NCI-H345 treated with DMSO at 0.1 percent for 48 hours (cell line): ENCODE measurements at regions not wholly inside any gene's neighbourhood (a gene's known extent, or its start where the extent isn't known, plus 50 kb on each side); places are given as distances from the start of the nearest gene placed in this dataset.
A peak's percentile ranks its signal among the peaks of the same experiment; 100 is the strongest.
"Not testable (repeated sequence)": the region's sequence is repeated elsewhere in the genome, so short reads cannot be mapped to it uniquely, and the experiment has no call there.

Source experiments
- DNase-seq: peaks from one replicate; lab custom pipeline; 2025; ENCODE audit not compliant: unreplicated experiment; lab: John Stamatoyannopoulos, UW

DNA sequence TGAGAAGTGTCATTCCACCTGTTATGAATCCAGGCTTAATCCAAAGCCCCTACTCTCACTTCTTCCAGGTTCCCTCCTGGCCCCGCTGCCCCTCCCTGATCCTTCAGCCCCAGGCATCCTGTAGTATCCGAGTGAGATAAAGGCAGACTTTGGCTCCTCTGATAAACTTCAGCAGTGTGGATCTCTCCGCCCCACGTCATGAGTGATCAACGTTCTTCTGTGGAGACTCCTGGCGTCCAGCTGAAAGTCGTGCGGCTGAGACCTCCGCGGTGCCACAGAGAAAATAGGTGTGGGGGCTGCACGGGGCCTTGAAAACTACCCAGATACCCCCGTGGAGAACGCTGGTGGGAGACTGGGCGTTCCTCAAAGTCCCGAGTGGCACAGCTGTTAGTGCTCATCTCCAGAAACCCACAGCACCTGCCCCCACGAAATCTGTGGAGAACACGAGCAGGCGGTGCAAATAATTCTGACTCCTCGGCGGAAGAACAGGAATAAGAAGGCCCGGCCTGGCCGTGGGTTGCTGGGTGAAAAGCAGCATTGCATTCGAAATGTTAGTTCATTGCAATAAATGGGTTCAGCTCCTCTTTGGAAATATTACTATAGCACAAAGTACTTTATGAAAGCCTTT is 180.0 kb upstream of the RGS6 start:
- no peak for DNase-seq

DNA sequence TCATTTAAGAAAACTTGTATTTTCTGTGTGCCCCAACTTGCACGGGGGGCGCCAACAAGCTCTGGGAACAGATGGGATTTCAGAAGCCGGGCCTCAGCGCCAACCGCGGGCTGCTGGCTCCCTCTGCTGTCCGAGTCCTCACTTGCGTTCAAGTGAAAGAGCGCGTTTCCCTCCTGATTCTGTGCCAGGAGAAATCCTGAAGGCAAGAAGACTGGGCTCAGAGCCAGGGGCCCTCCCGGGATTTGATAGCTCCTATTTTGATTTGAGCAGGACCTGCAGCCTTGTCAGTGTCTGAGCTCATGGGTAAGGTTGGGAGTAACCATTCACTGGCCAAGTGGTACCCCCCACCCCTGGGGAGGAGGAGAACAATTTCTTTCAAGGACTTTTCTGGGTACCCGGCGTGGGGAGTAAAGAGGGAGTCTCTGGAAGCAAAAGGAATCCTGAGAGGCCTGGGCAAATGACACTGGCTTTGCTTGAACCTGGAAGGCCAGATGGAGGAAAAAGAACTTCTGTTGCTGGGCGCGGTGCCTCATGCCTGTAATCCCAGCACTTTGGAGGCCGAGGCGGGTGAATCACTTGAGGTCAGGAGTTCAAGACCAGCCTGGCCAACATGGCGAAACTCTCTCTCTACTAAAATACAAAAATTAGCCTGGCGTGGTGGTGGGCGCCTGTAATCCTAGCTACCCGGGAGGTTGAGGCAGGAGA is 179.0 kb upstream of the RGS6 start:
- peak; percentile 96 for DNase-seq

DNA sequence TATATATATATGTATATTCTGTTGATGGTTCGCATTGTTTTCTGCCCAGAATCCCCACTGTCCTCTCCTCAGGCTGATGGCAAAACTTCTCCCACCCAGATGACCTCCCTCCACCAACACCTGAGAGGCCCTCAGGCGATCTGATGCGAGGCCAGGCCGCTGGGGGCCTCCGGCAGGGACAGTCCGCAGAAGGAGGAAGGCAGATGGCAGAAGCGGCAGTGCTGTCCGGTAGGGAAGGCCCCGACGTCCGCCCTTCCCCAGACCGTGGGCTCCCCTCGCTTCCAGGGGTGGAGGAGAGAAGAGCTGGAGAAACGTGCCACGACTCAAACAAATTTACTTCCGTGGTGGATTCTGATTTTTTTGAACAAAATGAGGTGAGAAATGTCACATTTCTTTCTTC is 178.3 kb upstream of the RGS6 start:
- no peak for DNase-seq

DNA sequence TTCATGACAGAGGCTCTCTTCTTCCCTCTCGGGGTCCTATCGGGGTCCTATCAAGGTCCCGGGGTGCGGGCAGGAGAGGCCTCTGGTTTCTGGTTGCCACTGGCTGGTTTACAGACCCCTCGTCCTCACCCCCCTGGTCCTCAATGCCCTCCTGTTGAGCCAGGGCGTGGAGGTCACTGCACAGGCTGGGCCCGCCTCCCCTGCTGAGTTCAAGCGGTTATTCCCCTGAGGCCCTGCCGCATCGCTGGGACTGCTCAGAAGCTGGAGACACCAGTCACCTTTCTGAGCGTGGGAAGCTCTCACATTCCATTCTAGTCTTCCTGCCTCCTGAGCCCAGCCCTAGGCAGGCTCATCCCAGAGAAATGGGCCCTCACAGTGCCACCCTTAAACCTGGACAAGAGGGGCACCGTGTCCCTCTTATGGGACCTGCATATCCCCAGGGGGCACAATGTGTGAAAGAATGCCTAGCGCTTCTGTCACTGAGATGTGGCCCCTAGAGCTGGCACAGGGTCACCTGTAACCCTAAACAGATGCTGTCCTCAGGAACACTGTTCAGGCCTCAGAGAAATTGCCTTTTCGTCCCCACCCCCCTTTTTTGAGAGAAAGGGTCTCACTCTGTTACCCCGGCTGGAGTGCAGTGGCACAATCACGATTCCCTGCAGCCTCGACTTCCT is 177.7 kb upstream of the RGS6 start:
- DNase-seq: no peak

DNA sequence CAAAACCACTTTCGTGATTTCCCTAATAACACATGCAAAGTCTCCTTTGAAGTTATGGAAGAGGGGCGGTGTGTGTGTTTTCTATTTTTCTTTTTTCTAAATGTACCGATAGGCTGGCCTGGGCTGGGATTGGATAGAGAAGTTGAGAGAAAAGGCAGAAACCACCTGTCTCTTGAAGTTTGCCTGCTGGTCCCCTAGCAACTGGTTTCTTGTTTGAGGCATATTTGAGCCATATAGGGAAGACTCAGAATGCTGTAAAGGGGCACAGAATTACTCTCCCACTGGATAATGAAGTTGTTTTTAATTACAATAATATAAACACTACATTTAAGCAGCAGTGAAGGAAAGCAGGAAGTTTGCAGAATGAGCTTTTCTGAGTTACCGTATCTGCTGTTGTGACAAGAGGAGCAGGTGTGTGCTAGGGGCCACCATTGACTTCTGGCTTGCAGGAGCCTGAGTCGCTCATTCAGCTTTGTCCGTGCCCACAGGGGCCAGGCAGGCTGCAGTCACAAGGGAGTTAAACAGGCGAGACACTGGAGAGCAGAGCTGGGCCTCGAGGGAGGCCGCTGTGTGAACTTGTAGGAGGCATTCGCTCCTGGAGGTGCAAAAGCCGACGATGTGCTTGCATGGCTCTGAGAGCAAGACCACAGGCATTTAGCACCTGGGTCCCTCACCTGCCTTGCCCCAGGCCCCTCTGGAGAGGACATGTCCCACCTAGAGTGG is 173.8 kb upstream of the RGS6 start:
- DNase-seq: no peak

DNA sequence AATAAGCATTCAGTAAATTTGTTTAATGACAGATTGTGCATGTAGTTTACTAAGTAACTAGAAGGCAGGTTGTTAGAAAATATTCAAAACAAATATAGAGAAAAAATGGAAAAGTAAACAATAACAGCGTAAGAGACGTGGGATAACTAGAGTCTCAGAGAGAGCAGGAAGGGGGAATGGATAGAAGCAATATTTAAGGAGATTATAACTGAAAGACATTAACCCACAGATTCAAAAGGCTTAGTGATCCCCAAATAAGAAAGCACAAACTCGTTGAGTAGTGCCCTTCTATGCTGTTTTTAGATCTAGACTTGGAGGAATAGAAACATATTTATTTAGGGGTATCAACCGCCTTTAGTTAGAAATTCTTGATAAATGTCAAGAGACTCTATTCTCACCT is 169.7 kb upstream of the RGS6 start:
- DNase-seq: no peak

DNA sequence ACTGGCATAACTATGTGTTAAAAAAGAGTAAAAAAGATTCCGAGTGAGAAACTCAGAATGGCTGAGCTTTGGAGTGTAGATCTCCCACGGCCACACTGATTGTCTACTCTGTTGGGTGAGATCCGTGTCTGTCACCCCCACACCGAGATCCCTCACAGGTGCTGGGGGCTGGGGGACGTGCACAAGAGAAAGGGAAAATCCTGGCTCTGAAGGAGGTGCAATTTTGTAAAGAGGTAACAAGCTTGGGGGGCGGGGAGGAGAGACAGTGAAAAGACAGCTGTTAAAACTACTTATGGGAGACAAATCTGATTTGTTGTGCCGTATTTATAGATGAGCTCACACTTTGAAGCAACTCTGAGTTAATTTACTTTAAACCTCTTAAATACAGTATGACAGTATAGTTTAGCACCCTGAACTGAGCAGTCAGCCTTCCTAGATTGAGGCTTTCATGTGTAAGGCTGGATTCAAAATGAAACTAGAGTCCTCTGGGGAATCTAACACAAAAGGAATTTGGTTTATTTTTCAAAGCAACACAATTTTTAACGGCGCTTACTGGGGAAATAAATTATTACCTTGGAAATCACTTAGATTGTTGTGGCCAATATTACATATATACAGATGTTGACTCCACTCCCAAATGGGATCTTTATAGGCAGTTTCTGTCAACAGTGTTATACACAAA is 167.4 kb upstream of the RGS6 start:
- DNase-seq: no peak

DNA sequence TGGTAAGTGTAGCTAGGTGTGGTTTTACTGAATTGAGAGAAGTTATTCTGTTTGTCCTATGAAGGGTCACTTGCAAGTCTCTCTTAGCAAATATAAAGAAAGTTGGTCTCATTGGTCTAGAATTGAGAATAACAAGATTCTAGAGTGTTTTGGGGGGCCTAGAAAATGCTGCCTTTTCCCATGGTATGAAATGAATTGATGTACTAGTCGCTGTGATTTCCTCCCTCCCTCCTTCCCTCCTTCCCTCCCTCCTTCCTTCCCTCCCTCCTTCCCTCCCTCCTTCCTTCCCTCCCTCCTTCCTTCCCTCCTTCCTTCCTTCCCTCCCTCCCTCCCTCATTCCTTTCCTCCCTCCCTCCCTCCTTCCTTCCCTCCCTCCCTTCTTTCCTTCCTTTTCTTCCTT is 166.7 kb upstream of the RGS6 start:
- DNase-seq: no peak

DNA sequence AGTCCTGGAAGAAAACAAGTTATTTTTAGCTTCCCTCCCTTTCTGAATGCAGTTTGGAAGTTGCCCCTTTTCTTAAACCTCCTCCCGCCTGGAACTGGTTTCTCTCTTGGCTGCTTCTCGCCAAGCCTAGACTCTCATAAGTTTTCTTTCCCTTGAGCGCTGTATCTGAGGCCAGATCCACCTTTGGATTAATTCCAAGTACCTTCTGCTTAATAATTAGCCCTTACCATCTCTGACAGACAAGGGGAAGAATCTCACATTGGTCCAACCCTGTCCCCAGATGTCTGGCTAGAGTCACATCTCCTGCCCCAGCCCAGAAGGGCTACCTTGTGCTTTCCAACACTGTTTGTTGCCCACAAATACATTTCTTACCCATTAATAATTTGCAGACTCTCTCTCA is 161.8 kb upstream of the RGS6 start:
- no peak for DNase-seq

DNA sequence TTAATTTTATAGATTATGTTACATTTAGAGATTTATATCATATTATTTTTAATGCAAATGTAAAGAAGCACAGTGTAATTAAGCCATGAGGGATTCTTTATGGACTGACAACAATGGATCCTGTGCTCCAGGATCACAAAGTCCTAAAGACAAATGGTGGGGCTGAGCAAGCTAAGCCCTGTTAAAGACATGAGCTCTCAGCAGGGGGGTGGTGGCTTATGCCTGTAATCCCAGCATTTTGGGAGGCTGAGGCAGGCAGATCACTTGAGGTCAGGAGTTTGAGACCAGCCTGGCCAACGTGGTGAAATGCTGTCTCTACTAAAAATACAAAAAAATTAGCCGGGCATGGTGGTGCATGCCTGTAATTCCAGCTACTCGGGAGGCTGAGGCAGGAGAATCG is 160.8 kb upstream of the RGS6 start:
- not testable (repeated sequence) for DNase-seq

DNA sequence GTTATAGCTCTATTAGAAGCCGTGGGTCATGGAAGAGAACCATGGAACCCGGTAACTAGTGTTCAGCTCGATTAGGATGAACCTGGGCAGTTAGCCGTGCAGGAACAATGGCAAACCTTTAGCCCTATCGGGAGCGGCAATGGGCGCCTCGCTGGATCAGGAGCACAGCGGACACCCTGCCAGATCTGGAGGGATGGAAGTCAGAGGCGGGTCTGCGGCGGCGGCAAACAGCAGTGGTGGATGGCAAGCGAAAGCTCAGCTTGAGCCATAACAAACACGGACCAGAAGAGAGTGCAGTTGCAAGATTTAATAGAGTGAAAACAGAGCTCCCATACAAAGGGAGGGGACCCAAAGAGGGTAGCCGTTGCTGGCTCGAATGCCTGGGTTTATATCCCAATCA is 160.2 kb upstream of the RGS6 start:
- DNase-seq: not testable (repeated sequence)

DNA sequence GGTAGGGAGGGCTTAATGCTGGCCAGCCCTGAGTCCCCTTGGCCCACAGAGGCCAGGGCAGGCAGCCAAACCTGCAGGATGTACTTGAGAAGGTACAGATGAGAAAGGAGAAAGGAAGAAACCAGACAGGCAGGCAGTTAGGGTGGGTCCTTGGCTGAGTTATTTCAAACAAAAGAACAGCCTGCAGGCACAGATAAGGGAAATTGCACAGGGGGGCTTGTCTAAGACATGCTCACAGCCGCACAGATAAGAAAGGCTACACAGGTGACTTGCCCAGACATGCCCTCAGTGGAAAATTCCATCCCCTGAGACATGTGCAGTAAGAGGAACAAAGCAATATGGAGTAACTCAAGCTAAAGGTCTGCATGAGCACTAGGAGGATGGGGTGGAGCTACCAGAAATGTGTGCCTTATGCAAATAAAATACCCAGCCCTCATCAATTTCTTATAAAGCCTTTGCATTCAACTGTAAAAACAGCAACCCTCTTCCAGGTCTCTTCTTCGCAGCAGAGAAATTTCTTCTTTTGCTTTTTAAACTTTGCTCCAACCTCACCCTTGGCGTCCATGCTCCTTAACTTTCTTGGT is 158.2 kb upstream of the RGS6 start:
- DNase-seq: no peak

DNA sequence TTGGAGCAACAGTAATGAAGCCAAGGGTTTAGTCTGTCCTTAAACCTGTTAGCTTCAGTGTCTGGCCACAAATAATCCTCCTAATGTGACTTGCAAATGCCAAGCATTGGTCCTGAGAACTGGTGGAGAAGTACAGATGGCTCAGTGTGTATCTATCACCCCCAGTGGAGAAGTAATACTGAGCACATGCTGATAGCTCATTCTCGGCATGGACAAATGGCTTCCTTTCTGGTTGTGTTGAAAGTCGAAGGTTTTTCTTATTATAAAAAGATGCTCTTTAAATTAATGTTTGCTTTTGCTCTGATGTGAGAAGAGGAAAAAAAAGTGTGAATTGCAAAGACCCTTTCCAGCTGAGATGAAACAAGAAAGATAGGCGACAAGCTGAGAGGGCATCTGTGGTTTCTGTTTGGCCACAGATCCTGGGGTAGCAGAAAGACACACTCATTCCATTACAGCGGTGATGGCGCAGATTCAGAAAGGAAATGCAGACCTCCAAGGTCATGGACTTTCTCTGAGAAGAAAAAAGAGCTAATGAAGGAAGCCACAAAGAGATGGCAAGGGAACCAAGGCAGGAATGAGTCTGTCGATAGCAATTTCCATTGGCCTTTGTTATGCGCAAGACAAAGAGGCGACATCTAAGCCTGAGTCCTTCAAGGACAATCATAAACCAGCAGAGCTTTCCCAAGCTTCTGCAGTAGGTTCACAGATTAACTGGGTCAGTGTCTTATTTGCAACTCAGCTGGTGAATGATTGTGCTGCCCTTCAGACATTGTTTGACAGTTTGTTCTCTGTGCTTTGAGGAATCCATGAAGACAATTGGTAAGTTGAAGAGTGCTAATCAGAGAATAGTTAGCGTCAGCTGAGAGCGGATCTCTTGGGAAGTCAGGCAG is 155.5 kb upstream of the RGS6 start:
- DNase-seq: no peak

DNA sequence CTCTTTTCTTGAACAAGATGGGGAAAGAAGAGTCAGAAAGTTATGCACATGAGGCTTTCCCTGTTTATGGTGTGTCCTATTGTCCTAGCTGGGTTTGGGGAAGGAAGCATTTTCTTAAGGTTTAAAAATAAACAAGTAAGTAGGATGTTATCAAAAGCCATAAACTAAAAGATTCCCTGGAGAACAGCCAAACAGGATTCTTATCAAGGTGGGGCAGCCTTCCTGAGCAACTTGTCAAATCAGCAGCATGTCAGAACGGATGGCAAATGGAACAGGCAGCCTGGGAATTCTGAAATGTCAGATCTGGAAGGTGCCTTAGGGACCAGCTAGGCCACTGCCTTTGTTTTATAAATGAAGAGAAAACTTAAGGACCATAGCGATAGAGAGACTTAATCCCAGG is 152.2 kb upstream of the RGS6 start:
- DNase-seq: no peak

DNA sequence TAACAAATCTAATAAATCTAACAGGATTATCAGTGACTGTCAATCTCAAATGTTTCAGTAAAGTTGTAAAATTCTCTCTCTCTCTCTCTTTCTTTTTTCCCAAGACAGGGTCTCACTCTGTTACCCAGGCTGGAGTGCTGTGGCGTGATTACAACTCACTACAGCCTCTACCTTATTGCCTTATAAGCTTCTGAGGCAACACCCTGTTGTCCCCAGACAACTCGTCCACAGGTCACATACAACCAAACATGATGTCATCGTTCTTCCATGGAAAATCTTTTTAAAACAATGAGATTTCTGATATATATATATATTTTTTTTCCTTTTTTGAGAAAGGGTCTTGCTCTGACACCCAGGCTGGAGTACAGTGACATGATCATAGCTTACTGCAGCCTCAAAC is 151.4 kb upstream of the RGS6 start:
- DNase-seq: no peak

DNA sequence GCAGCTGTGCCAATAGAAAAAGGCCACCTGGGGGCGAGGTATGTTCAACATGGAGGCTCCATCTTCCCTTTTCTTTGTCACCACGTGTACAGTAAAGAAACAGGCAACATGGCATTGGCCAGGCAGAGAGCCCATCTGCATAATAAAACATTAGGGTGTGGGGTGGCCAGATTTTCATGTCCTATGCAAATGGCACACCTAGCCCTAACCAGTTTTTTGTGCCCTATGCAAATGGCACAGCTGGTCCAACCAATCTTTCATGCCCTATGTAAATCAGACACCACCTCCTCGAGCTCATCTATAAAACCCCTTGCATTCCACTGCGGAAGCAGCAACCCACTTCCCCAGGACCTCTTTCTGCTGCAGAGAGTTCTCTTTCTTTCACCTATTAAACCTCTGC is 149.1 kb upstream of the RGS6 start:
- DNase-seq: no peak

DNA sequence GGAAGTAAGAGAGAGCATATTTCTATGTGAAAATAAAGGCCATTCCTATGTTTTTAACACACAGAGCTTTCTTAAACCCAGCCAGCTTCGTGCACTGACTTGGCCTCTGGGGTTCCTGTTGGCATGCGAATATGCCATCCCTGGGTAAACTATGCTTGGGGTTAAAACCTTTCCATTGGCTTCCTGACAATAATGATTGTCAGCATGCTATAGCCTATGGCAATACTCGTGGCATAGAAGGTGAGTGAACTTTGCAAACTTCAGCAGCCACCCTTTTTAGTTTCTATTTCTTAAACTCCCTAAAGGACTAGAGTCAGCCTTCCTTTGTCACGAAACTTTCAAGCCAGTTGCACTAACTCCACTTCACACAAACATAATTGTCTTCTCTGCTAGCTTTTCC is 148.4 kb upstream of the RGS6 start:
- DNase-seq: no peak

DNA sequence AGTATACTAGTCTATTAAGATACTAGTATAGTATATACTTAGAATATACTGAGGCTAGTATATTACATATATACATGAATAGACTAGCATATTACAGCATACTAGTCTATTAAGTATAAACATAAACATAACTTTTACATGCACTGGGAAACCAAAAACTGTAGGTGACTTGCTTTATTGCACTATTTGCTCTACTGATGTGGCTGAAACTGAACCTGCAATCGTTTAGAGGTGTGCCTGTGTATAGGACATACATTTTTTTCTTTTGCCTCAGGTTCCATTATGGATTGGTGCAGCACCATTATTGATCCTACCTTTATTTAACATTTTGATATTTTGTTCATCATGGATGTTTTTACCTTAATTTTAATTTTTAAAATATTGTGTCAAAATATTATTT is 143.2 kb upstream of the RGS6 start:
- no peak for DNase-seq

DNA sequence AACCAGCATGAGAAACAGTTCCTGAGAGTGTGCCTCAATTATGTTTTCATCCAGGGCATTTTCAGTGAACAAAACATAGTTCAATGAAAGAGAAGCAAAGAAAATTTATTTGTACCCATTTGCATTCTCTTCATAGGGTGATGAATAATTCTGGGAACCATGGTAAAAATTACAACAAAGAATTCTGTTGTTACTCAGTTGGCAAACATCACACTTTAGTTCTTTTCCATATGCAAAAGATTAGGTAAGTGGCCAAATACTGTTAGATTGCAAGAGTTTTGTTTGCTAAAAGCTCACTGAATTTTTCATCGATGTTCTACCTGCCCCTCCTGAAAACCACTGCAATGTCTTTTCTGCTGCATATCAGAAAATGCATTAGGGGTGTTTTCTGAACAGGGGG is 132.4 kb upstream of the RGS6 start:
- DNase-seq: no peak

DNA sequence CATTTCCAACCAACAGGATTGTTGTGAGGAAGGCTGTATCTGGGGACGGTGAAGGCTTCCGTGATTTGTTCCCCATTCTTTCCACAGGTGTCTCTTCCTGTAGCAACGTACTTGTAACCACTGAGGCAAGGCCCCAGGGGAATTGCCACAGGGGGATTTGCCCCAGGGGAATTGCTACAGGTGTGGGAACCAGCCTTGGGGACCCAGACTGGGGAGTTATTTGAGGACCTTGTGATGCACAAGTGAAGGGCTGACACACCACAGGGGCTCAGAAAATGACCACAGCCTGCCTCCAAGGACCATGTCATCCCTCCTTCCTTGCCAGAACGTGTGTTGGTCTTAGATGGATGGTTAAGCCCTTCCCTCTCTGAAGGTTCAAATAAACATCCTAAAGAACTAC is 131.4 kb upstream of the RGS6 start:
- DNase-seq: no peak
